ENCODE measurements at regions not wholly inside any gene's neighbourhood (a gene's known extent, or its start where the extent isn't known, plus 50 kb on each side); places are given as distances from the start of the nearest gene placed in this dataset.

DNA sequence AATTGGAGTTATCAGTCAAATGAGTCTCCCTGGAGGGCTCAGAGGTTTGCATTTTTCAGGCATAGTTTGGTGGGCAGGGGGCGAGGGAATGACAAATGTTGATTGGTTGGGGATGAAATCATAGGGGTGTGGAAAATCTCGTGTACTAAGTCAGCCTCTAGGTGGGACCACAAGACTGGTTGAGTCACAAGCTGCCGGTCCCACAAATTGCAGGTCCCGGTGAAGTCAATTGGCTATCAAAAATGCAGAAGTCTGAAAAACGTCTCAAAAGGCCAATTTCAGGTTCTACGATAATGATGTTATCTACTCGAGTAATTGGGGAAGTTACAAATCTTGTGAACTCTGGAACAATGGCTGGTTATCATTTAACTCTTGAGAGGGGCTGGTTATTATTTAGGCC is 98.8 kb upstream of the DHX15 start:
- no peak overlapping the region for H3K9ac ChIP-seq
- H3K4me1 ChIP-seq = no peaks in the 10 kb centered on the region
- no peak for DNase-seq (ENCODE audit: low spot score)
- H3K9me3 ChIP-seq (ENCODE audit: low read depth) = no peaks in the 10 kb centered on the region
- no peaks in the 10 kb centered on the region for H3F3A ChIP-seq (ENCODE audit: low read depth)
- Mint-ChIP-seq H3K4me1 (peaks cover 3% of the 10 kb centered on the region), H3K27me3 (ENCODE audit: insufficient read depth, low read depth) (peaks cover 6% of the 10 kb centered on the region), H3K27ac (no peak overlapping the region), H3K36me3 (no peaks in the 10 kb centered on the region), H3K9me3 (peaks cover 2% of the 10 kb centered on the region), H3K4me3 (no peak overlapping the region)
- no peaks in the 10 kb centered on the region for H3K27me3 ChIP-seq
- H3K4me3 ChIP-seq = no peak overlapping the region
- H3K36me3 ChIP-seq = no peaks in the 10 kb centered on the region
- TF ChIP-seq, protein P1, sequence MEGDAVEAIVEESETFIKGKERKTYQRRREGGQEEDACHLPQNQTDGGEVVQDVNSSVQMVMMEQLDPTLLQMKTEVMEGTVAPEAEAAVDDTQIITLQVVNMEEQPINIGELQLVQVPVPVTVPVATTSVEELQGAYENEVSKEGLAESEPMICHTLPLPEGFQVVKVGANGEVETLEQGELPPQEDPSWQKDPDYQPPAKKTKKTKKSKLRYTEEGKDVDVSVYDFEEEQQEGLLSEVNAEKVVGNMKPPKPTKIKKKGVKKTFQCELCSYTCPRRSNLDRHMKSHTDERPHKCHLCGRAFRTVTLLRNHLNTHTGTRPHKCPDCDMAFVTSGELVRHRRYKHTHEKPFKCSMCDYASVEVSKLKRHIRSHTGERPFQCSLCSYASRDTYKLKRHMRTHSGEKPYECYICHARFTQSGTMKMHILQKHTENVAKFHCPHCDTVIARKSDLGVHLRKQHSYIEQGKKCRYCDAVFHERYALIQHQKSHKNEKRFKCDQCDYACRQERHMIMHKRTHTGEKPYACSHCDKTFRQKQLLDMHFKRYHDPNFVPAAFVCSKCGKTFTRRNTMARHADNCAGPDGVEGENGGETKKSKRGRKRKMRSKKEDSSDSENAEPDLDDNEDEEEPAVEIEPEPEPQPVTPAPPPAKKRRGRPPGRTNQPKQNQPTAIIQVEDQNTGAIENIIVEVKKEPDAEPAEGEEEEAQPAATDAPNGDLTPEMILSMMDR (IDR thresholded peaks at IDR 0.05) = no peak
- TF ChIP-seq EZH2phosphoT487 (IDR thresholded peaks at IDR 0.05) (no peak), EZH2 (IDR thresholded peaks at IDR 0.05) (no peak)
- H3K27ac ChIP-seq = no peak overlapping the region
- no peak overlapping the region for H2AFZ ChIP-seq (replicated peaks)
- no peak overlapping the region for H3K4me2 ChIP-seq
- H4K20me1 ChIP-seq (ENCODE audit: low read depth) = no peaks in the 10 kb centered on the region
- H3K79me2 ChIP-seq (ENCODE audit: low read depth) = no peaks in the 10 kb centered on the region

DNA sequence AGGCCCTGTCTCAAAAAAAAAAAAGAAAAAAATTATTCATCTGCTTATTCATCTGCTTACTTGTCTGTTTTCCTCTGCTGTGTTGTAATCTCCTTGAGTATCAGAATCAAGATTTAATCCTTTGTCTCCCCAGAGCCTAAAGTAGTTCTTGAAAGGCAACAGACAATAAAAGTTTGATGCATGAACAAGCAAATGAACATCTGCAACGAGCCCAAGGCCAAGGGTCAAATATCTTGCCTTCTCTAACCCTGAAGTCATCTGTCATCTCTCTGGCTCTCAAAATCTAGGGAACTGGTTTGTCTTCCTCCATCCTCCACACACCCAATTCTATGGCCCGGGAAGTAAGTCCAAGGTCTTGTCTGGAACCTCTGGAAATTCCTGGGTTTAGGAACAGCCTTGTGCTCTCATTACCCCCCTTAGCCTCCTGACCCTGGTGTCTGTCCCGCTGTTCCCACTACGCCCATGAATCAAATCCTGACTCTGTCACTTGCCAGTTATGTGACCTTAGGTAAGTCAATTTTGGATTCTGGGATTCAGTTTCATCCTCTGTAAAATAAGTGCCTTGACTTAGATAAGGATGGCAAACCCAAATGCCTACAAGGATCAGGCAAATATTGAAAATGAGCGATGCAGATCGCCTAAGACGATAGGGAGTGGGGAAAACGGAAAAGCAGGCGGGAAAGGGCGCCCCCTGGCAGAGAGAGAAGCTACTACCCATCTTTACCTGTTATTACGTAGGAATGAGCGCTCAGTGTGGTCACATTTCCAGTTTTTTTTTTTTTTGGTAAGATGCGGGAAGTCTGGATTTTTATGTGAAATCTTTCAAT is 102.7 kb upstream of the DHX15 start:
- Mint-ChIP-seq H3K36me3 (no peaks in the 10 kb centered on the region), H3K27me3 (ENCODE audit: insufficient read depth, low read depth) (peaks cover 2% of the 10 kb centered on the region), H3K9me3 (no peaks in the 10 kb centered on the region), H3K27ac (no peak overlapping the region), H3K4me3 (no peak overlapping the region), H3K4me1 (peaks cover 3% of the 10 kb centered on the region)
- Histone ChIP-seq H3K4me3 (no peak overlapping the region), H3K4me2 (no peak overlapping the region), H3F3A (ENCODE audit: low read depth) (no peaks in the 10 kb centered on the region), H3K9ac (no peak overlapping the region), H3K27me3 (no peaks in the 10 kb centered on the region), H4K20me1 (ENCODE audit: low read depth) (no peaks in the 10 kb centered on the region), H3K27ac (no peak overlapping the region), H3K9me3 (ENCODE audit: low read depth) (no peaks in the 10 kb centered on the region), H3K4me1 (no peaks in the 10 kb centered on the region), H3K36me3 (no peaks in the 10 kb centered on the region), H3K79me2 (ENCODE audit: low read depth) (no peaks in the 10 kb centered on the region), H2AFZ (replicated peaks) (no peak overlapping the region)
- TF ChIP-seq, protein P1 (IDR thresholded peaks at IDR 0.05) = peak; percentile 90
- TF ChIP-seq EZH2phosphoT487 (IDR thresholded peaks at IDR 0.05) = no peak
- peak; percentile 49 for DNase-seq (ENCODE audit: low spot score)

DNA sequence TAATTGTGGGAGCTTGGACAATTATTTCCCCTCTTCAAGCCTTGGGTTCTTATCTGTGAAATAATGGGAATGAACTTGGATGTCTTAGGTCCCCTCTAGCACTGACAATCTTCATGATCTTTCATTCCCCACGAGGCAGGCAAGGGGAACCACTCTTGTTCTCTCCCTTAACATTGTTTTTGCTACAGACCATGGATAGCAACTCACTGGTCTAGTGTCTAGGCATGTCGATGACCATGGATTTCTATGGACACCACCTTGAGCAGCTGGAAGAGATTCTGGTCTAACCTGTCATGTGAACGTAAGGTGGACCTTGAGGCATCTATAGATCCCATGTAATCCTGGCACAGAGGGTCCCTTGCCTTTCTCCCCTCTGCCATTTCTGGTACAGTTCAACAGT is 104.1 kb upstream of the DHX15 start:
- Histone ChIP-seq H3F3A (ENCODE audit: low read depth) (no peaks in the 10 kb centered on the region), H3K9me3 (ENCODE audit: low read depth) (no peaks in the 10 kb centered on the region), H3K79me2 (ENCODE audit: low read depth) (no peaks in the 10 kb centered on the region), H3K9ac (no peak overlapping the region), H3K36me3 (no peaks in the 10 kb centered on the region), H3K4me3 (no peak overlapping the region), H3K27ac (no peak overlapping the region), H3K27me3 (no peaks in the 10 kb centered on the region), H3K4me1 (no peaks in the 10 kb centered on the region), H4K20me1 (ENCODE audit: low read depth) (no peaks in the 10 kb centered on the region), H2AFZ (replicated peaks) (no peak overlapping the region), H3K4me2 (no peak overlapping the region)
- H3K4me3 Mint-ChIP-seq = no peak overlapping the region
- H3K9me3 Mint-ChIP-seq = no peaks in the 10 kb centered on the region
- H3K36me3 Mint-ChIP-seq = no peaks in the 10 kb centered on the region
- TF ChIP-seq EZH2phosphoT487 (IDR thresholded peaks at IDR 0.05) = no peak
- TF ChIP-seq EZH2 (IDR thresholded peaks at IDR 0.05) = no peak
- peaks cover 2% of the 10 kb centered on the region for H3K27me3 Mint-ChIP-seq (ENCODE audit: insufficient read depth, low read depth)
- DNase-seq (ENCODE audit: low spot score) = no peak
- no peaks in the 10 kb centered on the region for H3K4me1 Mint-ChIP-seq
- H3K27ac Mint-ChIP-seq = no peak overlapping the region

DNA sequence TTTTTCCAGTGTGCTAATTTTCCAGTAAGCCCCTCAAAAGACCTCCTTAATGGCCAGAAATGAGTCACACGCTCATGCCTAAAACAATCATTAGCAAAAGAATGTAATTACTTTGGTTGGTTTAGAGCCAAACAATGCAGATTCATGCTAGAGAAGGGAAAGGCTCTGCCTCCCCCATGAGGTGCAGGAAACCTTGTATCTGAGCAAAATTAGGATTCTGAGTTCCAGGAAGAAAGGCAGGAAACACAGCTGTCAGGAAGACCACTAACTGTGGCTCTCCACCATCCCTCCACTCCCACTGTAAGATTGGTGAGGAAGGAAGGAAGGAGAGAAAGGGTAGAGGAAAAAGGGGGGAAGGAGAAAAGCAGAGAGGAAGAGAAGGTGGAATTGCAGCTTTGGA is 104.9 kb upstream of the DHX15 start:
- H3K9me3 Mint-ChIP-seq = no peaks in the 10 kb centered on the region
- H3K36me3 ChIP-seq = no peaks in the 10 kb centered on the region
- H3K27me3 Mint-ChIP-seq (ENCODE audit: insufficient read depth, low read depth) = peaks cover 2% of the 10 kb centered on the region
- H4K20me1 ChIP-seq (ENCODE audit: low read depth) = no peaks in the 10 kb centered on the region
- no peaks in the 10 kb centered on the region for H3K79me2 ChIP-seq (ENCODE audit: low read depth)
- H3K36me3 Mint-ChIP-seq = no peaks in the 10 kb centered on the region
- H3F3A ChIP-seq (ENCODE audit: low read depth) = no peaks in the 10 kb centered on the region
- H3K27ac ChIP-seq = no peak overlapping the region
- DNase-seq (ENCODE audit: low spot score) = no peak
- H3K9ac ChIP-seq = no peak overlapping the region
- no peaks in the 10 kb centered on the region for H3K4me1 Mint-ChIP-seq
- peak overlapping the region; percentile 22 for H2AFZ ChIP-seq (replicated peaks)
- H3K4me2 ChIP-seq = no peak overlapping the region
- no peak overlapping the region for H3K4me3 Mint-ChIP-seq
- H3K27ac Mint-ChIP-seq = no peak overlapping the region
- TF ChIP-seq, protein P1 (IDR thresholded peaks at IDR 0.05) = no peak
- H3K9me3 ChIP-seq (ENCODE audit: low read depth) = no peaks in the 10 kb centered on the region
- H3K27me3 ChIP-seq = no peaks in the 10 kb centered on the region
- no peak overlapping the region for H3K4me3 ChIP-seq
- no peaks in the 10 kb centered on the region for H3K4me1 ChIP-seq
